ENCODE measurements at regions not wholly inside any gene's neighbourhood (a gene's known extent, or its start where the extent isn't known, plus 50 kb on each side); places are given as distances from the start of the nearest gene placed in this dataset.

DNA sequence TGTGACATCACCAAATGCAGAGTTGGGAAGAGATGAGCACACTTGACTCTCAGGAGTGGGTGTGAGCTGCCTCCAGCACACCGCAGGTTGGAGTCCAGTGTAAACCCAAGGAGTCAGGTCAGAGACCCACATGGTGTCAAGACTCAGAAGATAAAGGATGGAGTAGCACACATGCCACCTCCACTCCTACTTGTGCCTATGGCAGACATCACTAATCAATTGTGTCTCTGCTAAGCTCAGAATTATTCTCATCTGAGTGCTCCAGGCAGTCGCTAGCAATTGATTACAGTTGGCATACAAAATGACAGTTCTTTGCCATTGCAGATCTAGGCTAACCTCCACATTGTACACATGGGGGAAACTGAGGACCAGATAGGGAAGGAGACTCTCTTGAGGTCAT lies 187.1 kb downstream of the RPS24 start:
- Histone ChIP-seq H3K27ac (ENCODE audit: poor library complexity, severe bottlenecking) (no peak overlapping the region), H3K36me3 (ENCODE audit: low read depth) (no peaks in the 10 kb centered on the region), H3K4me3 (ENCODE audit: severe bottlenecking) (no peak overlapping the region), H3K4me1 (ENCODE audit: insufficient read depth, poor library complexity, severe bottlenecking) (no peaks in the 10 kb centered on the region), H3K27me3 (ENCODE audit: insufficient read depth, poor library complexity, severe bottlenecking) (peaks cover 8% of the 10 kb centered on the region), H3K9me3 (ENCODE audit: severe bottlenecking) (no peaks in the 10 kb centered on the region)
- ATAC-seq (ENCODE audit: low read depth) = no peak
- DNase-seq (ENCODE audit: low spot score) = no peak
- TF ChIP-seq, protein P1, sequence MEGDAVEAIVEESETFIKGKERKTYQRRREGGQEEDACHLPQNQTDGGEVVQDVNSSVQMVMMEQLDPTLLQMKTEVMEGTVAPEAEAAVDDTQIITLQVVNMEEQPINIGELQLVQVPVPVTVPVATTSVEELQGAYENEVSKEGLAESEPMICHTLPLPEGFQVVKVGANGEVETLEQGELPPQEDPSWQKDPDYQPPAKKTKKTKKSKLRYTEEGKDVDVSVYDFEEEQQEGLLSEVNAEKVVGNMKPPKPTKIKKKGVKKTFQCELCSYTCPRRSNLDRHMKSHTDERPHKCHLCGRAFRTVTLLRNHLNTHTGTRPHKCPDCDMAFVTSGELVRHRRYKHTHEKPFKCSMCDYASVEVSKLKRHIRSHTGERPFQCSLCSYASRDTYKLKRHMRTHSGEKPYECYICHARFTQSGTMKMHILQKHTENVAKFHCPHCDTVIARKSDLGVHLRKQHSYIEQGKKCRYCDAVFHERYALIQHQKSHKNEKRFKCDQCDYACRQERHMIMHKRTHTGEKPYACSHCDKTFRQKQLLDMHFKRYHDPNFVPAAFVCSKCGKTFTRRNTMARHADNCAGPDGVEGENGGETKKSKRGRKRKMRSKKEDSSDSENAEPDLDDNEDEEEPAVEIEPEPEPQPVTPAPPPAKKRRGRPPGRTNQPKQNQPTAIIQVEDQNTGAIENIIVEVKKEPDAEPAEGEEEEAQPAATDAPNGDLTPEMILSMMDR (IDR thresholded peaks at IDR 0.05; ENCODE audit: poor library complexity, severe bottlenecking) = no peak

DNA sequence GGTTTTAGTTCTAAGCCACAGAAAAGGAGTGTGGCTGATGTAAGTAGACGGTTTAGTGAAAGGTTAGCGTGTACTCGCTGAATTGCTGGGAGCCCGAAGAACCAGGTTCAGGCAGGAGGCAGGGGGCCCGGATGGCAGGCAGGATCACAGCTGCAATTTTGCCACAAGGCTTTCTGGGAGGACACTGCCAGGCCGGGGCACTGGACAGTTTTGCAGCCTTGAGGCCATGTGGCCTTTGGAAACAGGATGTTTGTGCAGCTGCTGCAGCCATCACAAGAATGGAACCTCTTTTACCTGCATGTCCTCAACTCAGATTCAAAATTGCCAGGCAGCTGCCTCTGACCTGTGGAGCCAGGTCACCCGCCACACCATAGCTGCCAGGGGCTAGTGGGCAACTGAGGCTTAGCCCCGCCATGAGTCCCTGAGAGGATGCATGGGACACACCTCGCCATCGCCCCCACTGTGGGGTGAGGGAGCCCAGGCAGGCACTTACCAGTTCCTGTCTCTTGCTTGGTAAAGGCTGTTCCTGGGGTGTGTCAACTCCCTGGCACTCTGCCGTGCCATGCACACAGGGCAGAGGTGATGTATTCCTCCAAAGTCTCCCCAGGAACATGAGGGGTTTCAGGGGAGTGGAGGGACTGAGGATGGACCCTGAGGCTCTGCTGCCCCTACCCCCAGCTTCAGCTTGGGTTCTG lies 188.6 kb downstream of the RPS24 start:
- Histone ChIP-seq H3K36me3 (ENCODE audit: low read depth) (no peaks in the 10 kb centered on the region), H3K27me3 (ENCODE audit: insufficient read depth, poor library complexity, severe bottlenecking) (peaks cover 8% of the 10 kb centered on the region), H3K4me3 (ENCODE audit: severe bottlenecking) (no peak overlapping the region), H3K9me3 (ENCODE audit: severe bottlenecking) (no peaks in the 10 kb centered on the region), H3K27ac (ENCODE audit: poor library complexity, severe bottlenecking) (no peak overlapping the region), H3K4me1 (ENCODE audit: insufficient read depth, poor library complexity, severe bottlenecking) (no peaks in the 10 kb centered on the region)
- TF ChIP-seq, protein P1 (IDR thresholded peaks at IDR 0.05; ENCODE audit: poor library complexity, severe bottlenecking) = no peak
- no peak for DNase-seq (ENCODE audit: low spot score)
- ATAC-seq (ENCODE audit: low read depth) = no peak

DNA sequence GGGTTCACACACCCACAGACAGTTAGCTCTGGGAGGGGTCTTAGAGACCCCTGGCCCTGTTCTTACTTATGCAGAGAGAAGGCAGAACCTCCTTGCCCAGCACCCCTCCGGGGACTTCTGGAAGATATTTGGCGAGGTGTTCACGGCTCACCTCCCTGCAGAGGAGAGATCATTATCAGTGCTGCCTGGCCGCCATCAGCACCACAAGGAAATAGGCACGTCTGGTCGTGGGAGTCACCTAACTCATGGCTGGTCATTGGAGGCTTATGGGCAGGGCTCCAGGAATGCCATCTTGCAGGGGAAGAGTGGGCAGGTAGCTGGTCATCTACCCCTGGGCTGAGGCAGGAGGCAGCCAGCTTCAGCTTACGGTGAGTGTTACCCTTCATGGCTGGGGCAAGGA lies 189.4 kb downstream of the RPS24 start:
- DNase-seq (ENCODE audit: low spot score) (no peak), ATAC-seq (ENCODE audit: low read depth) (no peak)
- Histone ChIP-seq H3K36me3 (ENCODE audit: low read depth) (no peaks in the 10 kb centered on the region), H3K9me3 (ENCODE audit: severe bottlenecking) (no peaks in the 10 kb centered on the region), H3K4me3 (ENCODE audit: severe bottlenecking) (no peak overlapping the region), H3K4me1 (ENCODE audit: insufficient read depth, poor library complexity, severe bottlenecking) (no peaks in the 10 kb centered on the region), H3K27ac (ENCODE audit: poor library complexity, severe bottlenecking) (no peak overlapping the region), H3K27me3 (ENCODE audit: insufficient read depth, poor library complexity, severe bottlenecking) (peaks cover 5% of the 10 kb centered on the region)
- TF ChIP-seq, protein P1 (IDR thresholded peaks at IDR 0.05; ENCODE audit: poor library complexity, severe bottlenecking) = no peak

DNA sequence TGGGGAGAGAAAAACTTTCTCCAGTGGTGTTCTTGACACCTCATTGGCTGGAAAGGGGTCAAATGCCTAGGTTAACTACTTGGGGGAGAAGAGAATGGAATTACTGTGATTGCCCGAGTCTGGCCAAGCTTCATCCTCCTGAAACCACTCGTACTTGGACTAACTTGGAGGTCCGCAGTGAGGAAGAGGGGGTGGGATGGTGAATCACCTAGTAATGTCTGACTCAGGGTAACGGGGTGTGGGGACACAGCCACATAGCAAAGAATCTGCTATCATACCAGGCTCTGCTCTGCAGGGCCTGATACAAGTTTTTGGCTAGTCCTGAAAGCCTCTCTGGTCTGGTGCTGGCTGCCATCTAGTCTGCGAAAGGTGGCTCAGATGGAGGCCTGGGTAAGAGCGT lies 190.9 kb downstream of the RPS24 start:
- Histone ChIP-seq H3K4me3 (ENCODE audit: severe bottlenecking) (no peak overlapping the region), H3K27ac (ENCODE audit: poor library complexity, severe bottlenecking) (no peak overlapping the region), H3K36me3 (ENCODE audit: low read depth) (no peaks in the 10 kb centered on the region), H3K9me3 (ENCODE audit: severe bottlenecking) (no peaks in the 10 kb centered on the region), H3K27me3 (ENCODE audit: insufficient read depth, poor library complexity, severe bottlenecking) (no peaks in the 10 kb centered on the region), H3K4me1 (ENCODE audit: insufficient read depth, poor library complexity, severe bottlenecking) (no peaks in the 10 kb centered on the region)
- TF ChIP-seq, protein P1 (IDR thresholded peaks at IDR 0.05; ENCODE audit: poor library complexity, severe bottlenecking) = no peak
- ATAC-seq (ENCODE audit: low read depth) (no peak), DNase-seq (ENCODE audit: low spot score) (no peak)

DNA sequence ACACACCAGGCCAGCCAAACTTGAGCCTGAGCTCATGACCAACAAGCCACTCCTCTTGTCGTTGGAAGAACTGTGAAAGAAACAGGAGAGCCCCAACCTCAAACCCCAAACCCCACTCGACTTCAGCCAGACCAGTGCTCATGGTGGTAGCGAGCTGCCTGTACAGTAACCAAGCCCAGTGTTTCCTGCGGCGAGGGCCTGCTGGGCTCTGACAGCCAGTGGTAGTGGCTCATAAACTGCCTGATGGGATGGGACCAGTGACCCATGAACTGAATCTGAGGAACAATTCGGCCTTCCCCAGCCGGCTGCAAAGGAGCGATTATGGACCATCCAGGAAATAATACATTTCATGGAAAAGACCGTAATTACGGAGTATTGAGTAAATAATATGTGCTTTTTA lies 191.9 kb downstream of the RPS24 start:
- TF ChIP-seq, protein P1 (IDR thresholded peaks at IDR 0.05; ENCODE audit: poor library complexity, severe bottlenecking) = no peak
- Histone ChIP-seq H3K4me1 (ENCODE audit: insufficient read depth, poor library complexity, severe bottlenecking) (no peaks in the 10 kb centered on the region), H3K9me3 (ENCODE audit: severe bottlenecking) (no peaks in the 10 kb centered on the region), H3K4me3 (ENCODE audit: severe bottlenecking) (no peak overlapping the region), H3K27ac (ENCODE audit: poor library complexity, severe bottlenecking) (no peak overlapping the region), H3K27me3 (ENCODE audit: insufficient read depth, poor library complexity, severe bottlenecking) (no peaks in the 10 kb centered on the region), H3K36me3 (ENCODE audit: low read depth) (no peaks in the 10 kb centered on the region)
- no peak for DNase-seq (ENCODE audit: low spot score)
- ATAC-seq (ENCODE audit: low read depth) = no peak
